Activated CD8-positive, alpha-beta T cell treated with anti-CD3 and anti-CD28 coated beads for 36 hours (primary cell): ENCODE measurements at regions not wholly inside any gene's neighbourhood (a gene's known extent, or its start where the extent isn't known, plus 50 kb on each side); places are given as distances from the start of the nearest gene placed in this dataset.

Experiments
- ATAC-seq: fragments of 200-7000 bp; cut with Tn5 transposase; one replicate; pipeline ENCODE4 v1.10.0; 2021; ENCODE audit warnings: mild to moderate bottlenecking, moderate library complexity
- CTCF ChIA-PET: fragments of 350-600 bp; sonication (Branson Sonifier 250); formaldehyde crosslinking; loops from one replicate; lab custom pipeline; 2021; ENCODE audit warnings: antibody characterized with exemption; lab: Charles Lee
- POLR2A ChIA-PET: fragments of 350-600 bp; sonication (Branson Sonifier 250); formaldehyde crosslinking; loops from one replicate; lab custom pipeline; 2021; ENCODE audit warnings: antibody characterized with exemption; lab: Charles Lee
- DNase-seq: peaks from one replicate; pipeline ENCODE4 v3.0.0-alpha.2; 2020
- H3K27ac Mint-ChIP-seq: one replicate; pipeline ENCODE4 v1.8.0; 2021; ENCODE audit warnings: mild to moderate bottlenecking, mixed read lengths
- H3K27me3 Mint-ChIP-seq: one replicate; pipeline ENCODE4 v1.8.0; 2021; ENCODE audit warnings: mixed read lengths
- H3K36me3 Mint-ChIP-seq: one replicate; pipeline ENCODE4 v1.8.0; 2021; ENCODE audit warnings: low read depth, mixed read lengths
- H3K4me1 Mint-ChIP-seq: one replicate; pipeline ENCODE4 v1.8.0; 2021; ENCODE audit warnings: low read depth, mixed read lengths
- H3K4me3 Mint-ChIP-seq: one replicate; pipeline ENCODE4 v1.8.0; 2021; ENCODE audit warnings: mild to moderate bottlenecking, moderate library complexity, mixed read lengths
- H3K9me3 Mint-ChIP-seq: one replicate; pipeline ENCODE4 v1.8.0; 2021; ENCODE audit warnings: mixed read lengths
- intact Hi-C: fragments of 100-400 bp; cut with micrococcal nuclease; formaldehyde crosslinking; loops from one replicate; pipeline ENCODE4 v1.10.0; 2022
- TF ChIP-seq, protein P1 (sequence below): fragments of 200-600 bp; IDR thresholded peaks from one replicate; pipeline ENCODE4 v1.8.0; 2022; ENCODE audit warnings: antibody characterized with exemption, mild to moderate bottlenecking

DNA sequence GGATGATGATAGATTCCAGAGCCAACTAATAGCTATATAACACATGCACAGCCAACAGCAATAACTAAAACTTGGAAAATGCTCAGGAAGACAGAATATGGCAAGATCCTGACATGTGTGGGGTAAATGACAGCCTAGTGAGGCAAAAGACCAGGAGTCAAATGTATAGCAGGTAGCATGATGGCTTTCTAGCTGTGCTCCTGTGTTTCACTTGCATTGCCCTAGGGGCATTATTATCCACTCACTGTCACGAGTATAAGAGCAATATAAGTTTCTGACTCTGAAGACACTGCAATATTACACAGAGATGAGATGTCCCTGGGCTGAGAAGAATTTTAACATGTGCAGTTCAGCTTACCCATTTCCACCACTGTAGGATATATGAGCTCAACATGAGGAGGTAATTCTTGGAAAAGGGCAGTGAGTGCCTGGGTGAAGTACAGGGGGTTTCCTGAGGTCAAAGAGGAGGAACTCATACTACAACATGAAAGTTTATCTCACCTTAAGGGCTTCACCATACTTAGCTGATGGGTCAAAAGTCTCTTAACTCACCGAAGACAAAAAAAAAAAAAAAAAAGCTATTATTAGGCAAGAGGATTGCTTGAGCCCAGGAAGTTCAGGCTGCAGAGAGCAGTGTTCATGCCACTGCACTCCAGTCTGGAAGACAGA is 1385.6 kb upstream of the SLC39A10 start:
- TF ChIP-seq, protein P1, sequence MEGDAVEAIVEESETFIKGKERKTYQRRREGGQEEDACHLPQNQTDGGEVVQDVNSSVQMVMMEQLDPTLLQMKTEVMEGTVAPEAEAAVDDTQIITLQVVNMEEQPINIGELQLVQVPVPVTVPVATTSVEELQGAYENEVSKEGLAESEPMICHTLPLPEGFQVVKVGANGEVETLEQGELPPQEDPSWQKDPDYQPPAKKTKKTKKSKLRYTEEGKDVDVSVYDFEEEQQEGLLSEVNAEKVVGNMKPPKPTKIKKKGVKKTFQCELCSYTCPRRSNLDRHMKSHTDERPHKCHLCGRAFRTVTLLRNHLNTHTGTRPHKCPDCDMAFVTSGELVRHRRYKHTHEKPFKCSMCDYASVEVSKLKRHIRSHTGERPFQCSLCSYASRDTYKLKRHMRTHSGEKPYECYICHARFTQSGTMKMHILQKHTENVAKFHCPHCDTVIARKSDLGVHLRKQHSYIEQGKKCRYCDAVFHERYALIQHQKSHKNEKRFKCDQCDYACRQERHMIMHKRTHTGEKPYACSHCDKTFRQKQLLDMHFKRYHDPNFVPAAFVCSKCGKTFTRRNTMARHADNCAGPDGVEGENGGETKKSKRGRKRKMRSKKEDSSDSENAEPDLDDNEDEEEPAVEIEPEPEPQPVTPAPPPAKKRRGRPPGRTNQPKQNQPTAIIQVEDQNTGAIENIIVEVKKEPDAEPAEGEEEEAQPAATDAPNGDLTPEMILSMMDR = no peak
- H3K36me3 Mint-ChIP-seq = no peaks in the 10 kb centered on the region
- ATAC-seq (peak; percentile 27), DNase-seq (no peak)
- ChIA-PET CTCF (interaction anchor here (1.2 kb wide), 1 partner anchor 20 kb away, joined by 3 read pairs; no protein-coding TSS in a partner anchor), POLR2A (interaction anchor here (0.6 kb wide), 1 partner anchor 23 kb away, joined by 3 read pairs; no protein-coding TSS in a partner anchor)
- H3K4me3 Mint-ChIP-seq = no peak overlapping the region
- H3K4me1 Mint-ChIP-seq = no peaks in the 10 kb centered on the region
- no peaks in the 10 kb centered on the region for H3K9me3 Mint-ChIP-seq
- H3K27me3 Mint-ChIP-seq = no peaks in the 10 kb centered on the region
- intact Hi-C loops = no loop called here
- no peak overlapping the region for H3K27ac Mint-ChIP-seq

DNA sequence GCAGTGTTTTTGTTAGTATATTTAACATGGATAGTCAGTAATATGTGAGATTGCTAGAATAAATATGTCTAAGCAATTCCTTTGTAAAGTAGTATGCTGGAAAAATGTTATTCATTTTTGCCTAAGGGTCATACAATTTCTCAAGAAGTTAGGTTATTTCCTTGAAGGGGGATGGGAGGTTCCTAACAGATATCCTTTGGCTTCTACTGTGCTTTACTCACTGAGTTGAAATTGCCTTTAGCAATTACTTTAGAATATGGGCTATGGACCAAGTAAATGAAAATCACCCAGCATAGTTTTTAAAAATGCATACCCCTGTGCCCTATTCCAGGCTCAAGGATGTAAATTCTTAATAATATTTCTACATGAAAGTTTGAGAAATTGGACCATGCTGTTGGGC is 1386.4 kb upstream of the SLC39A10 start:
- H3K4me1 Mint-ChIP-seq = no peaks in the 10 kb centered on the region
- ChIA-PET CTCF (interaction anchor here (1.2 kb wide), 1 partner anchor 19 kb away, joined by 3 read pairs; no protein-coding TSS in a partner anchor), POLR2A (no interaction called here)
- no peak overlapping the region for H3K27ac Mint-ChIP-seq
- no peaks in the 10 kb centered on the region for H3K27me3 Mint-ChIP-seq
- TF ChIP-seq, protein P1 = no peak
- no peak overlapping the region for H3K4me3 Mint-ChIP-seq
- no peak for ATAC-seq
- no peaks in the 10 kb centered on the region for H3K36me3 Mint-ChIP-seq
- no peak for DNase-seq
- no peaks in the 10 kb centered on the region for H3K9me3 Mint-ChIP-seq
- intact Hi-C loops = no loop called here

DNA sequence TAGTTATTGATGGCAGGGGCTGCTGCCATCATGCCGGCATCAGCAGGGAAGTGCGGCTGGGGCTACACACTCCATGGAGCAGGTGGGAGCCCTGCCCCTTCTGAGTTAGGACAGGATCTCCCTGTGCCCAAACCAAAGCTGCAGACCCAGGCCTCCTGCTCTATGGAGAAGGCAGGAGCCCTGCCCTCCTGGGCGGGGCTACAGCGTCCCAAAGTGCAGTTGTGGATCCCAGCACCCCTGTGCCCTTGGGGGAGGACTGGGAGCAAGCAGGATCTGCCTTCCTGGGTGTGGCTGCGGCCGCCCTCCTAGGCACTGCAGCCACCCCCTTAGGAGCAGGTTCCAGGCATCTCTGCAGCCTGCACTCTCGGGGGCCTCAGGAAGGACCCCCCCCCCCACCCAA is 1392.4 kb upstream of the SLC39A10 start:
- DNase-seq = no peak
- H3K4me3 Mint-ChIP-seq = no peak overlapping the region
- ATAC-seq = no peak
- ChIA-PET CTCF (no interaction called here), POLR2A (no interaction called here)
- H3K9me3 Mint-ChIP-seq = no peaks in the 10 kb centered on the region
- H3K27me3 Mint-ChIP-seq = peaks cover 1% of the 10 kb centered on the region
- TF ChIP-seq, protein P1 = no peak
- no peak overlapping the region for H3K27ac Mint-ChIP-seq
- no peaks in the 10 kb centered on the region for H3K4me1 Mint-ChIP-seq
- no peaks in the 10 kb centered on the region for H3K36me3 Mint-ChIP-seq
- intact Hi-C loops = no loop called here

- no peak for DNase-seq
- intact Hi-C loops = no loop called here
- Mint-ChIP-seq H3K4me3 (no peak overlapping the region), H3K27ac (no peak overlapping the region), H3K4me1 (no peaks in the 10 kb centered on the region), H3K36me3 (no peaks in the 10 kb centered on the region), H3K27me3 (peaks cover 1% of the 10 kb centered on the region), H3K9me3 (no peaks in the 10 kb centered on the region)
- ChIA-PET POLR2A (no interaction called here), CTCF (no interaction called here)
- no peak for ATAC-seq
- TF ChIP-seq, protein P1 = no peak
Observed at GRCh38 chr2:194260185-194260584, 1396.8 kb upstream of the SLC39A10 start.

DNA sequence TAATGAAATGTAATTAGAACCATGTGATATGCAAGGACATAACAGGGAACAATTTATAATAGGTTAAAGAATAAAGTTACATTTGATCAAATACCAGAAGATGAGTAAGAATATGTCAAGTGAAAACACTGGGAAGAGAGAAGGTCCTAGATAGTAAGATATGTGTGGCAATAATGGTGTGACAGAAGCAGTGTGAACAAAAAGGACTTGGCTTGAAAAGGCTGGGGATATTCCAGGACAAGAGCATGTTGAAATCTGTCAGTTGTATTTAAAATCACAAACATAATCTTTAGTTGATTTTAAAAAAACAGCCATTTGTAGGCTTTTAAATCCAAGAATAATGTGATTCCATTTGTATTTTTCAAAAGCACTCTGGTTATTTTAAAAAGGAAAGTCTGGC is 1399.9 kb upstream of the SLC39A10 start:
- no peak for ATAC-seq

More for the DNA sequence above, 1399.9 kb upstream of the SLC39A10 start:
- intact Hi-C loops = no loop called here
- Mint-ChIP-seq H3K36me3 (no peaks in the 10 kb centered on the region), H3K9me3 (peaks cover 2% of the 10 kb centered on the region), H3K4me3 (no peak overlapping the region), H3K4me1 (no peaks in the 10 kb centered on the region), H3K27me3 (no peaks in the 10 kb centered on the region), H3K27ac (no peak overlapping the region)
- POLR2A ChIA-PET = no interaction called here
- DNase-seq = no peak
- TF ChIP-seq, protein P1 = no peak
- CTCF ChIA-PET = no interaction called here
